GM19395 (cell line): ENCODE measurements at regions not wholly inside any gene's neighbourhood (a gene's known extent, or its start where the extent isn't known, plus 50 kb on each side); places are given as distances from the start of the nearest gene placed in this dataset.
A peak's percentile ranks its signal among the peaks of the same experiment; 100 is the strongest.
"Not testable (repeated sequence)": the region's sequence is repeated elsewhere in the genome, so short reads cannot be mapped to it uniquely, and the experiment has no call there.

Experiments
- ATAC-seq: cut with Tn5 transposase; IDR thresholded peaks from one replicate; pipeline ENCODE4 v1.9.1; 2021; ENCODE audit warnings: mild to moderate bottlenecking, moderate library complexity; ENCODE audit not compliant: unreplicated experiment

GRCh38 chr18:76721207-76721996 is 101.0 kb upstream of the ZNF236 start:
- peak; percentile 52 for ATAC-seq

GRCh38 chr18:76720683-76721082 is 101.7 kb upstream of the ZNF236 start:
- ATAC-seq, result no peak

GRCh38 chr18:76715012-76715610 is 107.2 kb upstream of the ZNF236 start:
- ATAC-seq, result no peak

- no peak for ATAC-seq
Measured at GRCh38 chr18:76713432-76713831, 108.9 kb upstream of the ZNF236 start.

GRCh38 chr18:76712511-76713140 is 109.7 kb upstream of the ZNF236 start:
- ATAC-seq, result no peak

- ATAC-seq, result no peak
Measured at GRCh38 chr18:76710646-76711520, 111.5 kb upstream of the ZNF236 start.

GRCh38 chr18:76709659-76710645 is 112.4 kb upstream of the ZNF236 start:
- peak; percentile 87 for ATAC-seq

- no peak for ATAC-seq
Measured at GRCh38 chr18:76708722-76709353, 113.5 kb upstream of the ZNF236 start.

- no peak for ATAC-seq
Measured at GRCh38 chr18:76708071-76708721, 114.2 kb upstream of the ZNF236 start.

GRCh38 chr18:76707534-76707933 is 114.8 kb upstream of the ZNF236 start:
- no peak for ATAC-seq

GRCh38 chr18:76704589-76704988 is 117.8 kb upstream of the ZNF236 start:
- not testable (repeated sequence) for ATAC-seq

- no peak for ATAC-seq
Measured at GRCh38 chr18:76699923-76700322, 122.4 kb upstream of the ZNF236 start.

GRCh38 chr18:76697441-76697901 is 124.9 kb upstream of the ZNF236 start:
- no peak for ATAC-seq

- no peak for ATAC-seq
Measured at GRCh38 chr18:76691800-76692199, 130.6 kb upstream of the ZNF236 start.

- no peak for ATAC-seq
Measured at GRCh38 chr18:76689646-76690264, 132.6 kb upstream of the ZNF236 start.

- ATAC-seq, result no peak
Measured at GRCh38 chr18:76688724-76689472, 133.5 kb upstream of the ZNF236 start.

GRCh38 chr18:76687304-76687962 is 134.9 kb upstream of the ZNF236 start:
- ATAC-seq, result peak; percentile 38
